ENCODE measurements at regions not wholly inside any gene's neighbourhood (a gene's known extent, or its start where the extent isn't known, plus 50 kb on each side); places are given as distances from the start of the nearest gene placed in this dataset.

DNA sequence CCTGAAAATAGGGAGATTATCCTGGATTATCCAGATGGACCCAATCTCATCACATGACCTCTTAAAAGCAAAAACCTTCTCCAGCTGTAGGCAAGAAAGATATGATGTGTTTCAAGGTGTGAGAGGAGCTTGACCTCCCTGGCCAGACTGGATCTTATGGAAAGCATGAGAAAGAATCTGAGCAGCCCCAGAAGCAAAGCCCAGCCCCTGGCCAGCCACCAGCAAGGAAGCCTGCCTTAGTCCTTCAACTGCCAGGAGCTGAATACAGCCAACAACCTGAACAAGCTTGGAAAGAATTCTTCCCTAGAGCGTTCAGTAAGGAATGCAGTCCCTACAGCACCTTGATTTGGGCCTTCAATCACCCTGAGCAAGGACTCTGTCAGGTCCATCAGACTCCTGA is 375.0 kb upstream of the CHRM3 start:
- no peak for DNase-seq (ENCODE audit: low read depth)
- no peak overlapping the region for H3K4me3 ChIP-seq (replicated peaks; ENCODE audit: low read depth, low read length)
- TF ChIP-seq, protein P1, sequence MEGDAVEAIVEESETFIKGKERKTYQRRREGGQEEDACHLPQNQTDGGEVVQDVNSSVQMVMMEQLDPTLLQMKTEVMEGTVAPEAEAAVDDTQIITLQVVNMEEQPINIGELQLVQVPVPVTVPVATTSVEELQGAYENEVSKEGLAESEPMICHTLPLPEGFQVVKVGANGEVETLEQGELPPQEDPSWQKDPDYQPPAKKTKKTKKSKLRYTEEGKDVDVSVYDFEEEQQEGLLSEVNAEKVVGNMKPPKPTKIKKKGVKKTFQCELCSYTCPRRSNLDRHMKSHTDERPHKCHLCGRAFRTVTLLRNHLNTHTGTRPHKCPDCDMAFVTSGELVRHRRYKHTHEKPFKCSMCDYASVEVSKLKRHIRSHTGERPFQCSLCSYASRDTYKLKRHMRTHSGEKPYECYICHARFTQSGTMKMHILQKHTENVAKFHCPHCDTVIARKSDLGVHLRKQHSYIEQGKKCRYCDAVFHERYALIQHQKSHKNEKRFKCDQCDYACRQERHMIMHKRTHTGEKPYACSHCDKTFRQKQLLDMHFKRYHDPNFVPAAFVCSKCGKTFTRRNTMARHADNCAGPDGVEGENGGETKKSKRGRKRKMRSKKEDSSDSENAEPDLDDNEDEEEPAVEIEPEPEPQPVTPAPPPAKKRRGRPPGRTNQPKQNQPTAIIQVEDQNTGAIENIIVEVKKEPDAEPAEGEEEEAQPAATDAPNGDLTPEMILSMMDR (IDR thresholded peaks at IDR 0.05; ENCODE audit: low read length, missing control alignments), result no peak

- TF ChIP-seq, protein P1 (IDR thresholded peaks at IDR 0.05; ENCODE audit: low read length, missing control alignments), result no peak
- no peak for DNase-seq (ENCODE audit: low read depth)
Observed at GRCh38 chr1:239008568-239008967, 377.8 kb upstream of the CHRM3 start.

DNA sequence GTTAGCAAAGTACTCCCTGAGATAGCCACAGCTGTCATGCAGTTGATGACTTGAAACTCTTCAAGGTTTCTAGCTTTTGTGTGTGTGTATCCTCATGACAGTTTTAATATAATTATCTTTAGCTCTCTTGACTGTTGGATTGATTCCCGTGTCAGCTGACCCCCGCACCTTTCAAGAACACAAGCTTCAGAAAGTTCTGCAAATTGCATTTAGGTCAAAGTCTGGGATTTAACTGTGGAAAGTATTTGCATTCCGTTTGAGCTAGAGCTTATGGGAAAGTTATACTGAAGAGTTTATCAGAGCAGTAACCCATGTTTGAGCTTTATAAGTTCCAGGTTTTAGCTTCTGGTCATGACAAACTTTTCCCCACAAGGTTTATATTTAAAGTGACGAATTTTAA is 380.1 kb upstream of the CHRM3 start:
- H3K4me3 ChIP-seq (replicated peaks; ENCODE audit: low read depth, low read length), result no peak overlapping the region
- no peak for DNase-seq (ENCODE audit: low read depth)
- TF ChIP-seq, protein P1 (IDR thresholded peaks at IDR 0.05; ENCODE audit: low read length, missing control alignments), result no peak

More at GRCh38 chr1:239008568-239008967, 377.8 kb upstream of the CHRM3 start:
- no peak overlapping the region for H3K4me3 ChIP-seq (replicated peaks; ENCODE audit: low read depth, low read length)

GRCh38 chr1:238999944-239000343 is 386.4 kb upstream of the CHRM3 start:
- DNase-seq (ENCODE audit: low read depth), result no peak
- TF ChIP-seq, protein P1 (IDR thresholded peaks at IDR 0.05; ENCODE audit: low read length, missing control alignments), result no peak
- H3K4me3 ChIP-seq (replicated peaks; ENCODE audit: low read depth, low read length), result no peak overlapping the region

DNA sequence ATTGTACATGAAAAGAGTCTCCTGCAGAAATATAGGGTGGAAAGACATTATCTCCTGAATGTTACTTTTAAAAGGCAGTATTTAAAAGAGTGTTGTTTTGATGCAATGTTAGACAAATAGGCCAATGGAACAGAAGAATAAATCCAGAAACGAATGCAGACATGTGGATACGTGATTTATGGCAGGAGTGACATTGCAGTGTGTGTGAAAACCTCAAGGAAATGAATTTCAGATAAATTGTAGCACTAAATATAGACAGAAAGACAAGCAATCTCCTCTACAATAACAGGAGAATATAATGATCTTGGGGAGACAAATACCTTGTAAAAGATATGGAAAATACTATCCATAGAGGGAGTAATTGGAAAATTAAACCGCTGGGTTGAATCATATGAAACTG is 387.8 kb upstream of the CHRM3 start:
- TF ChIP-seq, protein P1 (IDR thresholded peaks at IDR 0.05; ENCODE audit: low read length, missing control alignments), result no peak
- no peak for DNase-seq (ENCODE audit: low read depth)
- H3K4me3 ChIP-seq (replicated peaks; ENCODE audit: low read depth, low read length), result no peak overlapping the region

DNA sequence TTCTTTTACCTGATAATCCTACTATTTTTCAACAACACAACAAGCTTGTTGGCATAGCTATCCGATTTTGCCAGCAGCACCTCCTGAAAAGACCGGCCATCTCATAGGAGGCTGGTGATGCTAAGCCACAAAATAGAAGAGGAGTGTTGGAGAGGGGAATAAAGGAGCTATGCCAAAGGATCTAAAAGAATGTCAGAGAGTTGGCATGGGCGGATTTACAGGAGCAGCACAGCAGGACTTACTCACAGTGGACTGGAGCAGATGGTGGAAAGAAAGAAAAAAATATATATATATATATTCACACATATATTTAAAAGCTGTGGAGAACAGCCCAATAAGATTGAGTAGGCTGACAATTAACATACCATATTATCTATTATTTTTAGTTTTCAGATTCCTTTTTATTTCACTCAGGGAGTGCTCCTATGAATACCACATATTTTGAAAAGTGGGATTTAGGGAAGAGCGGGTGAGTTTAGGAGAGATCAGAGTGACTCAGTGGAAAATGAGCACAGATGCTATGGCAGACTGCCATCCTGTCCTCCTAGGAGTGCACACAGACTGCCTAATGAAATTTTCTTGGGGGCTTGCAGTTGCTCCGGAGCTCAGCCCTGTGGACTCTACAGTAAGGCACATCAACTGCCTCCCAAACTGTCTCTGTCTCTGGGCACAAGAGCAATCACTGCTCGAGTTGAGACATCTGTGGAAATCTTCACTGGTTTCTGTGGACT is 394.4 kb upstream of the CHRM3 start:
- DNase-seq (ENCODE audit: low read depth), result no peak
- H3K4me3 ChIP-seq (replicated peaks; ENCODE audit: low read depth, low read length), result no peak overlapping the region
- TF ChIP-seq, protein P1 (IDR thresholded peaks at IDR 0.05; ENCODE audit: low read length, missing control alignments), result no peak

- TF ChIP-seq, protein P1 (IDR thresholded peaks at IDR 0.05; ENCODE audit: low read length, missing control alignments), result no peak
- DNase-seq (ENCODE audit: low read depth), result no peak
- no peak overlapping the region for H3K4me3 ChIP-seq (replicated peaks; ENCODE audit: low read depth, low read length)
Observed at GRCh38 chr1:238985312-238985711, 401.1 kb upstream of the CHRM3 start.

Data from fibroblast of pulmonary artery (primary cell).